Hepatocyte (in vitro differentiated cells): ENCODE measurements at regions not wholly inside any gene's neighbourhood (a gene's known extent, or its start where the extent isn't known, plus 50 kb on each side); places are given as distances from the start of the nearest gene placed in this dataset.

ENCODE experiments used
- DNase-seq: peaks from one replicate; pipeline ENCODE4 v3.0.0-alpha.2; 2016; ENCODE audit warnings: low spot score
- H2AFZ ChIP-seq: fragments of 200-600 bp; sonication (generic); 2 replicates; pipeline ENCODE4 v1.6.0; 2016; ENCODE audit warnings: antibody characterized with exemption, mild to moderate bottlenecking
- H3K27ac ChIP-seq: fragments of 200-600 bp; sonication (generic); 2 replicates; pipeline ENCODE4 v1.5.1; 2016; ENCODE audit warnings: mild to moderate bottlenecking
- H3K27me3 ChIP-seq: fragments of 200-600 bp; sonication (generic); 2 replicates; pipeline ENCODE4 v1.6.1; 2016
- H3K36me3 ChIP-seq: fragments of 200-600 bp; sonication (generic); replicated peaks from 2 replicates; pipeline ENCODE4 v1.5.1; 2016; ENCODE audit warnings: low read depth; ENCODE audit not compliant: insufficient read depth
- H3K4me1 ChIP-seq: fragments of 200-600 bp; sonication (generic); 2 replicates; pipeline ENCODE4 v1.5.1; 2016; ENCODE audit warnings: mild to moderate bottlenecking, moderate library complexity; ENCODE audit not compliant: insufficient read depth
- H3K4me2 ChIP-seq: fragments of 200-600 bp; sonication (generic); 2 replicates; pipeline ENCODE4 v1.6.0; 2016
- H3K4me3 ChIP-seq: fragments of 200-600 bp; sonication (generic); 2 replicates; pipeline ENCODE4 v1.5.1; 2016; ENCODE audit warnings: mild to moderate bottlenecking
- H3K79me2 ChIP-seq: fragments of 200-600 bp; sonication (generic); 2 replicates; pipeline ENCODE4 v1.6.0; 2017; ENCODE audit warnings: mild to moderate bottlenecking
- H3K9me2 ChIP-seq: fragments of 200-600 bp; sonication (generic); replicated peaks from 2 replicates; pipeline ENCODE4 v1.6.0; 2017; ENCODE audit warnings: mild to moderate bottlenecking; ENCODE audit not compliant: insufficient read depth
- H3K9me3 ChIP-seq: fragments of 200-600 bp; sonication (generic); 2 replicates; pipeline ENCODE4 v1.5.1; 2016; ENCODE audit warnings: low read depth, mild to moderate bottlenecking
- H4K20me1 ChIP-seq: fragments of 200-600 bp; sonication (generic); 2 replicates; pipeline ENCODE4 v1.6.0; 2016; ENCODE audit warnings: mild to moderate bottlenecking; ENCODE audit not compliant: insufficient read depth, poor library complexity, severe bottlenecking
- CTCF ChIP-seq: fragments of 200-600 bp; sonication (generic); IDR thresholded peaks from 2 replicates; pipeline ENCODE4 v1.5.1; 2016; ENCODE audit warnings: antibody characterized with exemption, mild to moderate bottlenecking; ENCODE audit not compliant: poor library complexity
- EZH2 ChIP-seq: fragments of 200-600 bp; sonication (generic); IDR thresholded peaks from 2 replicates; pipeline ENCODE4 v1.6.1; 2016; ENCODE audit warnings: antibody characterized with exemption, mild to moderate bottlenecking, borderline replicate concordance
- EZH2phosphoT487 ChIP-seq: fragments of 200-600 bp; sonication (generic); IDR thresholded peaks from one replicate; pipeline ENCODE4 v1.6.1; 2018; ENCODE audit warnings: antibody characterized with exemption, mild to moderate bottlenecking, low read depth, moderate library complexity; ENCODE audit not compliant: unreplicated experiment, severe bottlenecking
- WGBS: methylation state at CpG from one replicate; pipeline ENCODE4 v1.1.6; 2016; ENCODE audit warnings: low lambda C conversion rate; ENCODE audit errors: missing lambda C conversion rate; 5-methylcytosine and 5-hydroxymethylcytosine counted together

GRCh38 chr10:84076540-84077195 lies 62.6 kb upstream of the GHITM start:
- peak; percentile 26 for TF ChIP-seq CTCF
- no peak for TF ChIP-seq EZH2phosphoT487
- no peaks in the 10 kb centered on the region for H3K4me1 ChIP-seq
- H3K27ac ChIP-seq, result peak overlapping the region; percentile 50
- 42% methylated on average over 4 of the region's 4 CpGs for WGBS
- H3K4me2 ChIP-seq, result peak overlapping the region; percentile 31
- H3K9me2 ChIP-seq, result no peaks in the 10 kb centered on the region
- H2AFZ ChIP-seq, result no peak overlapping the region
- H3K36me3 ChIP-seq, result no peaks in the 10 kb centered on the region
- no peaks in the 10 kb centered on the region for H3K79me2 ChIP-seq
- peak; percentile 29 for DNase-seq
- no peaks in the 10 kb centered on the region for H4K20me1 ChIP-seq
- H3K9me3 ChIP-seq, result no peaks in the 10 kb centered on the region
- no peaks in the 10 kb centered on the region for H3K27me3 ChIP-seq
- no peak overlapping the region for H3K4me3 ChIP-seq

- Histone ChIP-seq H3K79me2 (no peaks in the 10 kb centered on the region), H3K9me2 (no peaks in the 10 kb centered on the region), H3K9me3 (no peaks in the 10 kb centered on the region), H4K20me1 (no peaks in the 10 kb centered on the region), H3K36me3 (no peaks in the 10 kb centered on the region), H3K4me3 (no peak overlapping the region), H3K4me2 (no peak overlapping the region), H3K4me1 (no peaks in the 10 kb centered on the region), H3K27me3 (no peaks in the 10 kb centered on the region), H3K27ac (no peak overlapping the region), H2AFZ (no peak overlapping the region)
- no peak for DNase-seq
- TF ChIP-seq EZH2 (no peak), CTCF (no peak), EZH2phosphoT487 (no peak)
- WGBS, result 82% methylated on average over 2 of the region's 2 CpGs
Observed at GRCh38 chr10:84077768-84078167, 61.5 kb upstream of the GHITM start.

- no peaks in the 10 kb centered on the region for H3K27me3 ChIP-seq
- H3K27ac ChIP-seq, result no peak overlapping the region
- H3K9me3 ChIP-seq, result no peaks in the 10 kb centered on the region
- no peaks in the 10 kb centered on the region for H3K9me2 ChIP-seq
- no peaks in the 10 kb centered on the region for H4K20me1 ChIP-seq
- H3K4me1 ChIP-seq, result no peaks in the 10 kb centered on the region
- no peak overlapping the region for H3K4me3 ChIP-seq
- no peaks in the 10 kb centered on the region for H3K36me3 ChIP-seq
- TF ChIP-seq EZH2phosphoT487 (no peak), EZH2 (no peak), CTCF (no peak)
- no peak overlapping the region for H3K4me2 ChIP-seq
- no peaks in the 10 kb centered on the region for H3K79me2 ChIP-seq
- DNase-seq, result no peak
- no peak overlapping the region for H2AFZ ChIP-seq
Observed at GRCh38 chr10:84078771-84079170, 60.5 kb upstream of the GHITM start.

DNA sequence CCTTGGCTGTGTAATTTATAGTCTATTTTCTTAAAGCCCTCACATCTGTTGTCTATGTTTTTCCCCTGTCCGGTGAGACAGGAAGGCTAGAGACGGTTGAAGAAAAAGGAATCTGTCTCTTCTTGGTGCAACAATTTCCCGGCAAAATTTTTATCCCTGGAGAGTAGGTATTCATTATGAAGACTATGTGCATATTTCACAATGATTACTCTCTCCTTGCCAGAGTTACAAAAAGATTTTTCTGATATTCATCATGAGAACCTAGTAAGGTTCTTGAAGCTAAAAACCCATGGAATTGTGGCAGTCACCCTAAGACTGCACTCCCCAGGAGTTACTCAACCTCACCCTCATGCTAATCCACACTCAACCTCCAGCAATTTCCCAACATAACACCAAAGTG lies 55.0 kb upstream of the GHITM start:
- Histone ChIP-seq H3K4me1 (no peaks in the 10 kb centered on the region), H3K4me3 (no peak overlapping the region), H3K9me2 (no peaks in the 10 kb centered on the region), H3K9me3 (no peaks in the 10 kb centered on the region), H4K20me1 (no peaks in the 10 kb centered on the region), H2AFZ (no peak overlapping the region), H3K27me3 (no peaks in the 10 kb centered on the region), H3K79me2 (no peaks in the 10 kb centered on the region), H3K27ac (no peak overlapping the region), H3K4me2 (no peak overlapping the region), H3K36me3 (no peaks in the 10 kb centered on the region)
- WGBS, result 71% methylated on average over 3 of the region's 3 CpGs
- TF ChIP-seq EZH2phosphoT487, result no peak
- no peak for TF ChIP-seq EZH2
- TF ChIP-seq CTCF, result no peak
- DNase-seq, result no peak
